Tibial nerve (tissue), 4 donors: ENCODE measurements at regions not wholly inside any gene's neighbourhood (a gene's known extent, or its start where the extent isn't known, plus 50 kb on each side); places are given as distances from the start of the nearest gene placed in this dataset.

Experiments used
- DNase-seq, 2 donors: peaks; one replicate each; pipeline ENCODE4 v3.0.0-alpha.2; 2019; ENCODE audit warnings: low spot score in 2 of 2
- H3K27ac ChIP-seq, 4 donors: fragments of 200-600 bp; sonication (generic) in 3 of 4; one replicate each; pipeline ENCODE4 v1.5.1; 2017 to 2019; ENCODE audit warnings: mild to moderate bottlenecking in 1 of 4
- H3K27me3 ChIP-seq, 2 donors: fragments of 200-600 bp; sonication (generic) in 1 of 2; one replicate each; pipeline versions ENCODE4 v1.5.1 to v1.6.0; 2017 to 2019
- H3K36me3 ChIP-seq, 3 donors: fragments of 200-600 bp; sonication (generic); one replicate each; pipeline ENCODE4 v1.5.1; 2018 to 2019
- H3K4me1 ChIP-seq, 4 donors: fragments of 200-600 bp; sonication (generic) in 3 of 4; one replicate each; pipeline ENCODE4 v1.5.1; 2017 to 2019
- H3K4me3 ChIP-seq, 4 donors: fragments of 200-600 bp; sonication (generic) in 3 of 4; one replicate each; pipeline ENCODE4 v1.5.1; 2017 to 2019; ENCODE audit warnings: mild to moderate bottlenecking in 1 of 4, moderate library complexity in 1 of 4
- H3K9me3 ChIP-seq, 4 donors: fragments of 200-600 bp; sonication (generic) in 3 of 4; one replicate each; pipeline ENCODE4 v1.5.1; 2017 to 2019
- EP300 ChIP-seq, 2 donors: sonication (generic); formaldehyde crosslinking; IDR thresholded peaks; one replicate each; pipeline ENCODE4 v1.6.1; 2017; ENCODE audit warnings: antibody characterized with exemption in 2 of 2, mild to moderate bottlenecking in 1 of 2
- POLR2A ChIP-seq, 2 donors: fragments of 450-650 bp; IDR thresholded peaks; one replicate each; pipeline ENCODE4 v1.6.1; 2017; ENCODE audit warnings: antibody characterized with exemption in 2 of 2, mild to moderate bottlenecking in 2 of 2, moderate library complexity in 2 of 2
- WGBS, 2 donors: methylation state at CpG; one replicate each; pipeline ENCODE4 v1.1.5; 2018; 5-methylcytosine and 5-hydroxymethylcytosine counted together
- TF ChIP-seq, protein P1 (sequence below), 5 experiments: fragments of 200-600 bp in 3 of 5; fragments of 450-650 bp in 2 of 5; sonication (generic) in 3 of 5; IDR thresholded peaks; one replicate each; pipeline ENCODE4 v1.5.1; 2016 to 2019; ENCODE audit warnings: antibody characterized with exemption in 5 of 5, mild to moderate bottlenecking in 3 of 5, moderate library complexity in 2 of 5

DNA sequence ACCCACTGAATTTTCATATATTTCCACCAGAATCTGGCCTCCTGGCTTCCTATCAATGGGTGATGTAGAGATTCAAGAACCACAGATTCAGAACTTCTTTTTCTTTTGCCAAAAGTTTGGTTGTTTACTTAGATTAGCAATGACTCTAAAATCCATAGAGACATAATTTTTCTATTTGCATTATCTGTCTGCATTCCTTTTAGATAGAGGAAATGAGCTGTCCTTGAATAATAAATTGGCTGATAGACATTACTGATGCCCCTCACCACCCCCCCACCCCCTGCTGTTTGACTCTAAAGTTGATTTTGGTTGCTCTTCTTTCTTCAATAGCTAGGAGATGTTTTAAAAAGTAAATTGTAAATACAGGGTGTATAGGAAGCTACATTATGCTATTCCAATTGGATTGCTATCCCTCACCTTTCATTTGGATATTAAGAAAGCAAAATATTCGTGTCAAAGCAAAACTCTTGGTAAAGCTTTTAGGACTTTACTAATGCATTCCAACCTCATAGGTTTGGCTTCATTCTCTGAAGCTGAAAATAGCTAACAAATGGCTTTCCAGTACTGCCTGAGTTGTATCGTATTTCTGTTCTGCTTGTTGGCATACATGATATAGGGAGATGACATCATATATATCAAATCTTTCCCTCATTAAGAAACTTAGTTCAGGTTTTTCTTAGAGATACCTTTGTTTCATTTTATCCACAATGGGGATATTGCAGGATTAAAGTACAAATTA lies 606.0 kb downstream of the ARL4A start:
- no peak for DNase-seq
- no peaks in the 10 kb centered on the region for H3K4me1 ChIP-seq
- no peak overlapping the region for H3K27ac ChIP-seq
- no peaks in the 10 kb centered on the region for H3K9me3 ChIP-seq
- no peak overlapping the region for H3K4me3 ChIP-seq
- no peaks in the 10 kb centered on the region for H3K27me3 ChIP-seq
- TF ChIP-seq EP300 (IDR thresholded peaks at IDR 0.05): no peak
- no peak for TF ChIP-seq POLR2A (IDR thresholded peaks at IDR 0.05)
- TF ChIP-seq, protein P1, sequence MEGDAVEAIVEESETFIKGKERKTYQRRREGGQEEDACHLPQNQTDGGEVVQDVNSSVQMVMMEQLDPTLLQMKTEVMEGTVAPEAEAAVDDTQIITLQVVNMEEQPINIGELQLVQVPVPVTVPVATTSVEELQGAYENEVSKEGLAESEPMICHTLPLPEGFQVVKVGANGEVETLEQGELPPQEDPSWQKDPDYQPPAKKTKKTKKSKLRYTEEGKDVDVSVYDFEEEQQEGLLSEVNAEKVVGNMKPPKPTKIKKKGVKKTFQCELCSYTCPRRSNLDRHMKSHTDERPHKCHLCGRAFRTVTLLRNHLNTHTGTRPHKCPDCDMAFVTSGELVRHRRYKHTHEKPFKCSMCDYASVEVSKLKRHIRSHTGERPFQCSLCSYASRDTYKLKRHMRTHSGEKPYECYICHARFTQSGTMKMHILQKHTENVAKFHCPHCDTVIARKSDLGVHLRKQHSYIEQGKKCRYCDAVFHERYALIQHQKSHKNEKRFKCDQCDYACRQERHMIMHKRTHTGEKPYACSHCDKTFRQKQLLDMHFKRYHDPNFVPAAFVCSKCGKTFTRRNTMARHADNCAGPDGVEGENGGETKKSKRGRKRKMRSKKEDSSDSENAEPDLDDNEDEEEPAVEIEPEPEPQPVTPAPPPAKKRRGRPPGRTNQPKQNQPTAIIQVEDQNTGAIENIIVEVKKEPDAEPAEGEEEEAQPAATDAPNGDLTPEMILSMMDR (IDR thresholded peaks at IDR 0.05): no peak
- no peaks in the 10 kb centered on the region for H3K36me3 ChIP-seq
- WGBS, 2 donors: 64 to 70% methylated on average over 2 of the region's 2 CpGs

DNA sequence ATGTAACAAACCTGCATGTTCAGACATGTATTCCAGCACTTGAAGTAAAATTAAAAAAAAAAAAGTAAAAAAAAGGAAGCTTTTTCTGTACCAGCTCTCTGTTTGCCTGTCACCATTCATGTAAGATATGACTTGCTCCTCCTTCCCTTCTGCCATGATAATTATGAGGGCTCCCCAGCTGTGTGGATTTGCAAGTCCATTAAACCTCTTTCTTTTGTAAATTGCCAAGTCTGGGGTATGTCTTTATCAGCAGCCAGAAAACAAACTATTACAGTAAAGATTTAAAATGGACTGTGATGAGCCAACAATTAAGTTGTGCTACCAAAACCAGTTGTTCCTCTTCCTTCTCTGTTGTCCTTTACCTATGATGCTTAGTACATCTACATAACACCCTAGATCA lies 619.6 kb downstream of the ARL4A start:
- Histone ChIP-seq H3K27me3 (no peaks in the 10 kb centered on the region), H3K9me3 (no peaks in the 10 kb centered on the region), H3K4me3 (no peak overlapping the region), H3K36me3 (no peaks in the 10 kb centered on the region), H3K4me1 (no peaks in the 10 kb centered on the region), H3K27ac (no peak overlapping the region)
- no peak for DNase-seq
- TF ChIP-seq, protein P1 (IDR thresholded peaks at IDR 0.05): no peak
- TF ChIP-seq POLR2A (IDR thresholded peaks at IDR 0.05): no peak
- no peak for TF ChIP-seq EP300 (IDR thresholded peaks at IDR 0.05)

DNA sequence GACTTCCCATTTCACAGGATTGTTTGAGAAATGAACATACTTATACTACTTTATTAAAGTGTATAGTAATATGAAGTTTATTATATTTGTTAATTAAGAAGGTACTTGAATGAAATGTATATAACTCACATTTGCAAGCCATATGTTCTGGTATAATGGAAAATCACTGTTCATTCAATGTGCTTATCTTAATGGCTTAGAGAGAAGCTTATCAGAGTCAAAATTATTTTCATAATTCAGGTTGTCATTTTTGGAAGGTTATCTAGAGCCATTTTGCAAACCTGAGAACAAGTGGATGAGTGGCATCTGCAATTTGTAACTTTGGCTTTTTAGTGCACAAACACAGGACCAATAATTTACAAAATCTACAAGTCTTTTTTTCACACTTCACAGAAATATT lies 621.0 kb downstream of the ARL4A start:
- H3K9me3 ChIP-seq: no peaks in the 10 kb centered on the region
- TF ChIP-seq EP300 (IDR thresholded peaks at IDR 0.05) (no peak), POLR2A (IDR thresholded peaks at IDR 0.05) (no peak)
- TF ChIP-seq, protein P1 (IDR thresholded peaks at IDR 0.05): no peak
- no peaks in the 10 kb centered on the region for H3K27me3 ChIP-seq
- H3K4me1 ChIP-seq: no peaks in the 10 kb centered on the region
- H3K4me3 ChIP-seq: no peak overlapping the region
- no peak for DNase-seq
- H3K36me3 ChIP-seq: no peaks in the 10 kb centered on the region
- H3K27ac ChIP-seq: no peak overlapping the region

DNA sequence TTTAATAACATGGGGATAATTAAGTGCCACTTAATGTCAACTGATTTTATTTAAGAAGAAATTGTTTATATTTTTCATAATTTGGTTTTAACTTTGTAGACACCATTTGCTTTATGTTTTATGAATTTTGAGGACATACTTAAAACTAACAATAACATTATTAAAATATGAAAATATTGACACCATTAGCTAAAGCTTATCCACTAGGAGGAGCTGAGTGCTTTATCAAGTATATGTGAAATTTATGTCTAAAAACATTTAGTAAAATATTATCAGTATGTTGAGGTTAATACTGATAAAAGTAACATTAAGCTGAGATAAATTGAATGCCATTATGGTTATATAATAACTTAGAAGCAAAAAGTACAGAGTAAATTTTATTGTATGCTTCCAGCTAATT lies 622.1 kb downstream of the ARL4A start:
- no peak for TF ChIP-seq POLR2A (IDR thresholded peaks at IDR 0.05)
- TF ChIP-seq, protein P1 (IDR thresholded peaks at IDR 0.05): no peak
- TF ChIP-seq EP300 (IDR thresholded peaks at IDR 0.05): no peak
- Histone ChIP-seq H3K4me1 (no peaks in the 10 kb centered on the region), H3K27me3 (no peaks in the 10 kb centered on the region), H3K36me3 (no peaks in the 10 kb centered on the region), H3K4me3 (no peak overlapping the region), H3K9me3 (no peaks in the 10 kb centered on the region), H3K27ac (no peak overlapping the region)
- DNase-seq: no peak

DNA sequence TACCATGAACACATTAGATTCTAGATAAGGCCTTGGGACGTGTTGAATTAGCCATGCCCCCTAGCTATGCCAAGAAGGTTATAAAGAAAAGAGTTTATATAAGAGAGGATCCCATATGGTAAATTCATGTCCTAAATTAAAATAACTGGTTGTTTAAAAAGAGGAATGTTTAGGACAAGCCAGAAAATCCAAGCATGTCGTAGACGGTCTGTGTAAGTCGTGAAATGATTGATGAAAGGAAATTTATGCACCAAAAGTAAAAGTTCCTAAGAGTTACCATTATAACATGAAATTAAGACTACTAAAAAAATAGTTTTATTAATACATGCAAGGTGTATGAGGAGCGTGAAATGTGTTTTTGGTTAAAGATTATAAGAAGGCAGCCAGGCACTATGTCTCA lies 624.9 kb downstream of the ARL4A start:
- Histone ChIP-seq H3K27me3 (no peaks in the 10 kb centered on the region), H3K4me1 (no peaks in the 10 kb centered on the region), H3K27ac (no peak overlapping the region), H3K9me3 (no peaks in the 10 kb centered on the region), H3K4me3 (no peak overlapping the region), H3K36me3 (no peaks in the 10 kb centered on the region)
- 89 to 91% methylated on average over 5 of the region's 5 CpGs for WGBS, 2 donors
- no peak for TF ChIP-seq POLR2A (IDR thresholded peaks at IDR 0.05)
- TF ChIP-seq, protein P1 (IDR thresholded peaks at IDR 0.05): no peak
- no peak for TF ChIP-seq EP300 (IDR thresholded peaks at IDR 0.05)
- no peak for DNase-seq
